ENCODE measurements at regions not wholly inside any gene's neighbourhood (a gene's known extent, or its start where the extent isn't known, plus 50 kb on each side); places are given as distances from the start of the nearest gene placed in this dataset.
"Not testable (repeated sequence)": the region's sequence is repeated elsewhere in the genome, so short reads cannot be mapped to it uniquely, and the experiment has no call there.

DNA sequence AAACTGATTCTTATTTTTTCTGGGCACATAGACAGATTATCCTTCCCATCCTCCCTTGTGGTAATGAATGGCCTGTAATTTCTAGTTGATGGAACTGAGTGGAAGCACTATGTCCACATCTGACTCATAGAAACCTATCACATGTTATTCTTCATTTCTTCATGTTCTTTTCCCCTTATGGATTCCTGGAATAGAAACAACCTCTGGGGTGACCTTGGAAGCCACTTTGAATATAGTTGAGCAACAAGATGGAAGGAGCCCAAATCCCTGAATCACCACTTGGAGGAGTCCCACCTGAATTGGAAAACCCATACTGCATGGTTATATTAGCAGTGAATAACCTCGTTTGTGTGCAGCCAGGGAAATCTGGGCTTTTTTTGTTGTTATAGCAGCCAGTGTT, 137.8 kb downstream of the MID1IP1 start:
- no peak for DNase-seq (ENCODE audit: low read depth in 2 of 3, low spot score in 1 of 3)

GRCh38 chrX:38940547-38940946, 139.3 kb downstream of the MID1IP1 start:
- no peak for DNase-seq (ENCODE audit: low read depth in 2 of 3, low spot score in 1 of 3)

DNA sequence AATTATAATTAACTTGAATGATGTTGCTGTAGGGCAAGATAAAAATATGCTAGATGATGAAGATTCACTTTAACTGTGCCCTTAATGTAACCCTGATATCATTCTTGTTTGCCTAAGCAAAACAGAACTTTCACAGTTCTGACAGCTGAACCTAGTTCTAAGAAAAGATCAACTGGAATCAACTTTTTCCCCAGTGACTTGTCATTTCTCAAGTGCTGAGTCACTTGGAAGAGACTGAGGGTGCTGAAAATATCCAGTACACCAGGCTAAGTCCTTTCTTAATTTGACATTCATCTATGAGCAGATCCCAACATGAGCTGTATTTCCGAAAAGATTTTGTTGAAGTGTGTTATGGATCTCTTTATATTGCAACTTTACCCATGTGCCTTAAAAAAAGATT, 140.4 kb downstream of the MID1IP1 start:
- no peak for DNase-seq (ENCODE audit: low read depth in 2 of 3, low spot score in 1 of 3)

- no peak for DNase-seq (ENCODE audit: low read depth in 2 of 3, low spot score in 1 of 3)
These were observed 141.9 kb downstream of the MID1IP1 start for GRCh38 chrX:38943120-38943519.

- no peak for DNase-seq (ENCODE audit: low read depth in 2 of 3, low spot score in 1 of 3)
These were observed 146.8 kb downstream of the MID1IP1 start for GRCh38 chrX:38948046-38948445.

DNA sequence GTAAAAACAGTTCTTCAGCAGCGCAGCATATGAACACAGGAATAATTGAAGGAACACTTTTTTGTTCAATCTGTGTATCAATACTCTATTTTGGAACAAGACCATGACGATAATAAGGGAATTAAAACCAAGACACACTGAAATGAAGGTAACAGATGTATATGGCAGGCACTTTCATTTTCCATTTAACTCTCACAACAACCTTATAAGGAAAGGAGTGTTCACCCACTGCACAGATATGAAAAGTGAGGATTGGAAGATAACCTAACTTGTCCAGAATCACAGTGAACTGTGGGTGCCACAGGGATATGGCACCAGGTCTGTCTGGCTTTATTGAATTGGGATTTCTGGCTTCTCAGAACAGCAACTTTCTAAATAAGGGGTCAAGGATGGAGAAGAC, 153.3 kb downstream of the MID1IP1 start:
- DNase-seq (ENCODE audit: low read depth in 2 of 3, low spot score in 1 of 3), result no peak

DNA sequence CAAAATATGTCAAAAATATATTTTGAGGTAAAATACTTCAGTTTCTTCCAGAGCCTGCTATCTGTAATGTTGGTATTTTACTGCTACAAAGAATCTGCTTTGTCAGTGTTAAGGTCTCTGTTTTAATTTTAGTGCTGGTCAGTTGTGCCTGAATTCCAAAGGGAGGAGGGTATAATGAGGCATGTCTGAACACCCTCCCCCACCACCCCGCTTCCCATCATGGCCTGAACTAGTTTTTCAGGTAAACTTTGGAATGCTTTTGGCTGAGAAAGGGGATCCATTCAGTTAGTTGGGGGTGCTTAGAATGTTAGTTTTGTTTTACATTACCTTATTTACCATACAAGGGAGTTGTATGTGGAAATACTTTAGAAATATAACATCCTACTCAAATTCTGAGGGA, 158.5 kb downstream of the MID1IP1 start:
- no peak for DNase-seq (ENCODE audit: low read depth in 2 of 3, low spot score in 1 of 3)

DNA sequence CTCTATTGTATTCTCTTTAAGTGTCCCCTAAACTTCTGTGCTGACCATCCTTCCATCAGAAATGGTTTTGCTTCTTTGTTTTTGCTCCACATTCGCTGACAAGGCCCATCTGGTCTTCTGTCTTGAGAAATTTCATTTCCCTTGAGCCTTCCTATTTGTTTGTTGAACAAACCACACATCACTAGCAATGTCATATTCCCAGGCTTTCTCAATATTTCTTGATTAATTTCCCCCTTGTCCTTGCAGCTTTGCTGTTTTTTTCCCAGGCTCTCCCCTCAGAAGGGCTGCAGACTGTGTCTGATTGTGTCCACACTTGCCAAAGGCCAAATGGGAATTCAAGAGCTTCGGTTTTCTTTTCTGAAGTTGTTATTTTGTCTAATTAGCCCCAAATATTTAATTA, 158.9 kb downstream of the MID1IP1 start:
- no peak for DNase-seq (ENCODE audit: low read depth in 2 of 3, low spot score in 1 of 3)

DNA sequence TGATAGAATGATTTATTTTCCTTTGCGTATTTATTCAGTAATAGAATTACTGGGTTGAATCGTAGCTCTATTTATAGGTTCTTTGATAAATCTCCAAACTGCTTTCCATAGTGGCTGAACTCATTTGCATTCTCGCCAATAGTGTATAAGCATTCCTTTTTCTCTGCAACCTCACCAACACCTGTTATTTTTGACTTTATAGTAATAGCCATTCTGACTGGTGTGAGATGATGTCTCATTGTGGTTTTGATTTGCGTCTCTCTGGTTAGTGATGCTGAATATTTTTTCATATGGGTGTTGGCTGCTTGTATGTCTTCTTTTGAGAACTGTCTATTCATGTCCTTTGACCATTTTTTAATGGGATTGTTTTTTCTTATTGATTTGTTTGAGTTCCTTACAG, 160.7 kb downstream of the MID1IP1 start:
- no peak for DNase-seq (ENCODE audit: low read depth in 2 of 3, low spot score in 1 of 3)

DNA sequence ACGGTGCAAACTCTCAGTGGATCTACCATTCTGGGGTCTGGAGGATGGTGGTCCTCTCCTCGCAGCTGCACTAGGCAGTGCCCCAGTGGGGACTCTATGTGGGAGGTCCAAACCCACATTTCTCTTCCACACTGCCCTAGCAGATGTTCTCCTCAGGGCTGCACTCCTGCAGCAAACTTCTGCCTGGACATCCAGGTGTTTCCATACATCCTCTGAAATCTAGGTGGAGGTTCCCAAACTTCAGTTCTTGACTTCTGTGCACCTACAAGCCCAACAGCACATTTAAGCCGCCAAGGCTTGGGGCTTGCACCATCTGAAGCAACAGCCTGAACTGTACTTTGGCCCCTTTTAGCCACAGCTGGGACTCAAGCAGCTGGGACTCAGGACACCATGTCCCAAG, 162.0 kb downstream of the MID1IP1 start:
- DNase-seq (ENCODE audit: low read depth in 2 of 3, low spot score in 1 of 3), result not testable (repeated sequence)

DNA sequence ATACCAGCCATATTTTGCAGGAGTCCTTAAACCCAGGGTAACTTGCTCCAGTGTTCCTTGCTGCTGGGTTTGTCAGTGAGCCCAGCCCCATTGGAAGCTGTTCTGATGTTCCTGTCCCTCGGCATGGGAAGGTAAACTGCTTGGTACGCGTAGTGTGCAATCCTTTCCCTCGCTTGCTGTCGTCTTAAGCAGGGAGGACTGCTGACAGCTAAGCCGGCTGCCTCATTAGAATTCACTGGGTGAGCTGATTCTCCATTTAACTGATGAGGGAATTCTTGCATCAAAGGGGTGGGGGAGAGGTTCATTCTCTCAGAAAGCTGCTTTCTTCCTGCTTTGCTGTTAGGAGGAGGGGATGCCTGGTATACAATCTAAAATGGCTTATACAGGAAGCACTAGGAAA, 164.6 kb downstream of the MID1IP1 start:
- no peak for DNase-seq (ENCODE audit: low read depth in 2 of 3, low spot score in 1 of 3)

DNA sequence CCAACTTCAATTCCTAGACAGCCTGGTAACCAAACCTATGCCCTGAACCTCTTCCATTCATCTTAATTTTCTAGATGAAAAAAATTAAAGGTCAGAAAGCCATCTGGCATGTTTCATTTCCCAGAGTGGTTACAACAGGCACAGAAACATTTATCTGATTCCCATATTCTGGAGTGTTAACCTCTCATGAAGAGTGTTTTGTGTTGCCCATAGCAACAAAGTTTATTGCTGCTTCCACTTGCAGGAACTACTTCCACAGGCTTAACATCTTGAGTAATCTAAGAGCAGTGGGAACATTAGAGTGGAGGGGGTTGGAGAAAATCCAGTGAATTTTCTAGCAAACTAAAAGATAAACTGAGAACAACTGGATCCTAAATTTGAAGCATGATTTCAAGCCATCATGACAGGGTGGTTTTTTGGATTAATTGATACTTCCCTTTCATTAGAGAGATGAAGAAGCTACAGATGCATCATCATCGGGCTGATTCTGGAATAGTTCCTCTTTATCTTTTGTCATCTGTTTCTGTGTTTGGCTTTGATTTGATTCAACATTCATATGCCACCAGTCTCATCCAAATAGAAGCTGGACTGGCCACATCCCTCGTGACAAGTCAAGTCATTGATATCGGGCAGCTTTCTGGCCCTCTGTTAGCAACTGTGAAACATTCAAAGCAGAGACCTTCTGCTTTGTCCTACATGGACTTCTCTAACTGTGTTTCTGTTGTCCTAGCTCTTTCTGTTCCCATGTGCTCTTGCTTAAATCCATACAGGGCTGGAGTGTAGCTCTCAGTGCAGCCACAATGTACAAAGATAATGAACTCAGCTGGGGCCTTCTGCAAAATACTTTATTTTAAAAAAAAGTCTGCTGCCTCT, 167.3 kb downstream of the MID1IP1 start:
- no peak for DNase-seq (ENCODE audit: low read depth in 2 of 3, low spot score in 1 of 3)

GRCh38 chrX:38970074-38970473, 168.8 kb downstream of the MID1IP1 start:
- DNase-seq (ENCODE audit: low read depth in 2 of 3, low spot score in 1 of 3), result no peak

- DNase-seq (ENCODE audit: low read depth in 2 of 3, low spot score in 1 of 3), result peak; percentile 6 to 27 (median 13)
These were observed 169.6 kb downstream of the MID1IP1 start for GRCh38 chrX:38970845-38971244.

DNA sequence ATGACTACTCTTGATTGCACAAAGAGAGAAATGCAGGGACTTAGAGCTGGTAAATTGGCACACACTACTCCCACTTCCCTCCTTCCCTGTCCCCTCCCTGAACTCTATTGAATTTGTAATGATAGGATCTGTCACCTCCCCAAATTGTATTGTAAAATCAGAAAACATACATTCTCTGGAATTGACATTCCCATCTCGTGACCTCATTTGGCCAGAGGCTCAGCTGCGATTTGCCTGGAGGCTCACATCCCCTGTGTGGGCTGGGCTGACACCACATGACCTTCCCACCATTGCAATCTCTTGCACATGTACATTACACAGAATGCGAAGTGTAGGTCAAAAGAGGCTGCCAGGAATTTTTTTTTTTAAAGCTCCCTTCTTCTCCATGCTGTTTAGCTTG, 172.1 kb downstream of the MID1IP1 start:
- no peak for DNase-seq (ENCODE audit: low read depth in 2 of 3, low spot score in 1 of 3)

- DNase-seq (ENCODE audit: low read depth in 2 of 3, low spot score in 1 of 3), result no peak
These were observed 173.3 kb downstream of the MID1IP1 start for GRCh38 chrX:38974542-38974941.

GRCh38 chrX:38975368-38975942, 174.2 kb downstream of the MID1IP1 start:
- no peak for DNase-seq (ENCODE audit: low read depth in 2 of 3, low spot score in 1 of 3)

GRCh38 chrX:38982370-38982769, 181.1 kb downstream of the MID1IP1 start:
- no peak for DNase-seq (ENCODE audit: low read depth in 2 of 3, low spot score in 1 of 3)

DNA sequence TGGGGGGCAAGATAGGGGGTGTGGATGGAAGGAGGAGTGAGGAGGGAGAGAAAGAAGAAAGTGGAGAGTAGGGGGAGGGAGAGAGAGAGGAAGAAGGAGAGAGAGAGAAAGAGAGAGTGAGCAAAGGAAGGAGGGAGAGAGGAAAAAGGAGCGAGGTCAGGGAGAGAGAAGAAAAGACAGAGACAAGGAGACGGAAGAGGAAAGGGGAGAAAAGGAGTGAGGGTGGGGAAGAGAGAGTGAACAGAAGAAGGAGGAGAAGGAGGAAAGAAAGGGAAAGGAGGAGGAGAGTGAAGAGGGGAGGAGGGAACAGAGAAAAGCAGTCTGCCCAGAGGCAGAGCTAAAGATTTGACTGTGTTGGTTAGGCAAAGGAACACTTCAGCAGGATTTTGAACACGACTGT, 181.6 kb downstream of the MID1IP1 start:
- DNase-seq (ENCODE audit: low read depth in 2 of 3, low spot score in 1 of 3), result no peak

GRCh38 chrX:38985375-38985774, 184.1 kb downstream of the MID1IP1 start:
- DNase-seq (ENCODE audit: low read depth in 2 of 3, low spot score in 1 of 3), result no peak

DNA sequence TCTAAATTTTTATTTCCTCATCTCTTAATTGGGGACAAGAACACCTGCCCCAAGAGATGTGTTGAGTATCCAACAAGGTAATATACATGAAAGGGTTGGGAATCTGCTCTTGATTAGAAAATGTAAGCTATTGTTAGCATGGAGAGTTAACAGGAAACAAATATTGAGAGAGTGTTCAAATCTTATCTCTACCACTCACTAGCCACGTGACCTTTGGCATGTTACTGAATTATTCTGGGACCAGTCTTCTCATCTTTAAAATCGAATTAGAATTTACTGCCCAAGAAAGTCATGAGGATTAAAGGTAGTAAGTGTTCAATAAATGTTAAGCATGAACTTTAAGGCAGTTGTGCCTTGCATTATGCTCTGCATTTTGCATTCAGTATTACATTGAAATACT, 184.7 kb downstream of the MID1IP1 start:
- no peak for DNase-seq (ENCODE audit: low read depth in 2 of 3, low spot score in 1 of 3)

DNA sequence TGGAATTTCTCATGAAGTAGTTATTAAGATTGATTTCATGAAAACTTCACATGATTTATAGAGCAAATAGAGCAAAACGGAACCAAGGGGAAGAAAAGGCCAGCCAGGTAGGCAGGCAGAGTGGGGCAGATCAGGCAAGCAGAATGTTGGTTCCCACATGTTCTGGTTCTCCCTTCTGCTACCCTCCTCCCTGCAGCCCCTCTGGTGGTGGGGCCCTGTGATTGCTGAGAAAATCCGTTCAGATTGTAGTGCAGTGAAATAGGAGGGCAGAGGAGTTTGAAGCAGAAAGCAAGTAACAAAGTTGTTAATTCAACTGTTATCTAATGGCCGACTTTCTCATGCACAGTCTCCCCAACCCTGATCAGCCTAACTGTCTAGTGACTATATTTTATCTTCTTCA, 185.3 kb downstream of the MID1IP1 start:
- DNase-seq (ENCODE audit: low read depth in 2 of 3, low spot score in 1 of 3), result no peak

DNA sequence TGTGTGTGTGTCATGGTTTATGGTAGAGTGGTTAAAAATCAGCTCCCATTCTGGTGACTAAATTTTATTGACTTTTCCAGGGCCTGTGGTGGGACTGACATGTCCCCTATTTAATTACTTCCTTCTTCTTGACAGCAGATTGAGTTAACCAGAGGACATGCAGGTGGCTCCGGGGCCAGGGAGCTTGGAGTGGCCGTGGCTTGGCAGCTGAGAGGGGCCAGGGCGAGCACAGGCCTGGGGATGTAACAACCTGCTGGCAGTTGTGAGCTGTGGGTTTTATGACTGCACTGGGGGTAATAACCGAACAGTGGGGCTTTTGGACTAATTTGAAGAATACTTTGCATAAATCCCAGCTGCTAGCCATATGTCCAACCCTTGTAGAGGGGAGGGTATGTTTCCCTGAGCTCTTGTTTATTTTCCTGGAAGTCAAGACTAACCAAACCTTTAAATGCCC, 186.0 kb downstream of the MID1IP1 start:
- DNase-seq (ENCODE audit: low read depth in 2 of 3, low spot score in 1 of 3), result no peak

Data from stimulated activated CD4-positive, alpha-beta T cell treated with anti-CD3 and anti-CD28 coated beads, Interleukin-12 subunit alpha, Interleukin-12 subunit beta, amount 100 ng/mL, for 48 hours (primary cell).